ENCODE measurements at regions not wholly inside any gene's neighbourhood (a gene's known extent, or its start where the extent isn't known, plus 50 kb on each side); places are given as distances from the start of the nearest gene placed in this dataset.
"Not testable (repeated sequence)": the region's sequence is repeated elsewhere in the genome, so short reads cannot be mapped to it uniquely, and the experiment has no call there.

- not testable (repeated sequence) for DNase-seq
Observed at GRCh38 chr9:33734941-33735835, 60.2 kb upstream of the PRSS3 start.

- no peak for DNase-seq
Observed at GRCh38 chr9:33737811-33738606, 57.4 kb upstream of the PRSS3 start.

GRCh38 chr9:33739398-33739797 lies 56.0 kb upstream of the PRSS3 start:
- DNase-seq: no peak

GRCh38 chr9:33740075-33740474 lies 55.3 kb upstream of the PRSS3 start:
- no peak for DNase-seq

GRCh38 chr9:33740958-33741357 lies 54.4 kb upstream of the PRSS3 start:
- not testable (repeated sequence) for DNase-seq

GRCh38 chr9:33742051-33742450 lies 53.3 kb upstream of the PRSS3 start:
- no peak for DNase-seq

GRCh38 chr9:33742519-33742918 lies 52.8 kb upstream of the PRSS3 start:
- no peak for DNase-seq
